ENCODE measurements at regions not wholly inside any gene's neighbourhood (a gene's known extent, or its start where the extent isn't known, plus 50 kb on each side); places are given as distances from the start of the nearest gene placed in this dataset.

DNA sequence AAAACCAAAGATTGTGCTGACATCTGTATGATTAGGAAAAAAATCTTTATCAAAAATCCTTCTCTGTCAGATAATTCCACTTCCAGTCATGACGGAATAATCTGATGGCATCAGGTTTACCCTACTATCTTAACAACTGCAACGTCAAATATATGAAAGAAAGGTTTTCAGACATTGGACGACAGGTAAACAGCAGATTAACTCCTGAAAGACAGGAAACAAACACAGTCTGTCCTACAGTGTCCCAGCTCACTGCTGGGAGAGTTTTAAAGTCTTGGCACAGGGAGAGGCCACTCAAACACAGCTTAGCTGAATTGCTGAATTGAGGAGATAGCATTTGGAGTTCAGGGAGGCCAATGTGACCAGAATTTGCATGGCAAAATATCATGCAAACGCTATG is 186.3 kb upstream of the KCTD7 start:
- TF ChIP-seq, protein P1, sequence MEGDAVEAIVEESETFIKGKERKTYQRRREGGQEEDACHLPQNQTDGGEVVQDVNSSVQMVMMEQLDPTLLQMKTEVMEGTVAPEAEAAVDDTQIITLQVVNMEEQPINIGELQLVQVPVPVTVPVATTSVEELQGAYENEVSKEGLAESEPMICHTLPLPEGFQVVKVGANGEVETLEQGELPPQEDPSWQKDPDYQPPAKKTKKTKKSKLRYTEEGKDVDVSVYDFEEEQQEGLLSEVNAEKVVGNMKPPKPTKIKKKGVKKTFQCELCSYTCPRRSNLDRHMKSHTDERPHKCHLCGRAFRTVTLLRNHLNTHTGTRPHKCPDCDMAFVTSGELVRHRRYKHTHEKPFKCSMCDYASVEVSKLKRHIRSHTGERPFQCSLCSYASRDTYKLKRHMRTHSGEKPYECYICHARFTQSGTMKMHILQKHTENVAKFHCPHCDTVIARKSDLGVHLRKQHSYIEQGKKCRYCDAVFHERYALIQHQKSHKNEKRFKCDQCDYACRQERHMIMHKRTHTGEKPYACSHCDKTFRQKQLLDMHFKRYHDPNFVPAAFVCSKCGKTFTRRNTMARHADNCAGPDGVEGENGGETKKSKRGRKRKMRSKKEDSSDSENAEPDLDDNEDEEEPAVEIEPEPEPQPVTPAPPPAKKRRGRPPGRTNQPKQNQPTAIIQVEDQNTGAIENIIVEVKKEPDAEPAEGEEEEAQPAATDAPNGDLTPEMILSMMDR (IDR thresholded peaks at IDR 0.05), result no peak
- TF ChIP-seq POLR2A (IDR thresholded peaks at IDR 0.05) (no peak), POLR2AphosphoS5 (IDR thresholded peaks at IDR 0.05) (no peak), EP300 (IDR thresholded peaks at IDR 0.05) (no peak)

Measured in upper lobe of left lung (tissue), 4 donors.